Endothelial cell of umbilical vein (primary cell): ENCODE measurements at regions not wholly inside any gene's neighbourhood (a gene's known extent, or its start where the extent isn't known, plus 50 kb on each side); places are given as distances from the start of the nearest gene placed in this dataset.

Source experiments
- BruUV-seq: library from RNA; stranded (reverse); fragments of 400-500 nt; replicated peaks from 2 replicates; lab custom pipeline; 2021; lab: Mats Ljungman, UMichigan
- CTCF ChIA-PET: fragments of 300-600, 350-600 bp; sonication (Branson Sonifier 250); formaldehyde crosslinking; loops from one replicate; lab custom pipeline; 2021; ENCODE audit warnings: antibody characterized with exemption, inconsistent platforms; lab: Charles Lee
- POLR2A ChIA-PET: fragments of 300-600, 350-600 bp; sonication (Branson Sonifier 250); formaldehyde crosslinking; loops from one replicate; lab custom pipeline; 2021; ENCODE audit warnings: antibody characterized with exemption, inconsistent platforms; lab: Charles Lee
- DNase-seq: peaks from one replicate; pipeline ENCODE4 v3.0.0-alpha.2; 2011; ENCODE audit warnings: low read depth, low spot score
- FAIRE-seq: peaks from 2 replicates; lab custom pipeline; 2011; peaks lifted over from hg19 to GRCh38; lab: Jason Lieb, UNC
- H2AFZ ChIP-seq: 2 replicates; pipeline ENCODE4 v1.6.0; 2012; ENCODE audit warnings: low read depth, low read length, control low read depth, inconsistent platforms
- H3K27ac ChIP-seq: 2 replicates; pipeline ENCODE4 v1.5.1; 2011; ENCODE audit warnings: low read depth, mild to moderate bottlenecking, control low read depth, low read length, moderate library complexity; ENCODE audit not compliant: insufficient read depth
- H3K27me3 ChIP-seq, 2 experiments: 2 replicates each; pipeline versions ENCODE4 v1.6.0 to v1.6.1; 2011; ENCODE audit warnings: low read length in 2 of 2, mixed read lengths in 1 of 2; ENCODE audit not compliant: control insufficient read depth in 2 of 2, insufficient read depth in 2 of 2
- H3K36me3 ChIP-seq, 2 experiments: 2 replicates in 1 of 2; 3 replicates in 1 of 2; pipeline ENCODE4 v1.5.1; 2011; ENCODE audit warnings: low read length in 2 of 2, mild to moderate bottlenecking in 1 of 2, moderate library complexity in 1 of 2; ENCODE audit not compliant: control insufficient read depth in 2 of 2, insufficient read depth in 2 of 2; ENCODE audit errors: extremely low read depth in 1 of 2
- H3K4me1 ChIP-seq: 3 replicates; pipeline ENCODE4 v1.5.1; 2011; ENCODE audit warnings: mild to moderate bottlenecking, low read length; ENCODE audit not compliant: control insufficient read depth, insufficient read depth; ENCODE audit errors: extremely low read depth
- H3K4me2 ChIP-seq: 2 replicates; pipeline ENCODE4 v1.6.1; 2011; ENCODE audit warnings: low read length, control low read depth, mixed read lengths; ENCODE audit not compliant: insufficient read depth
- H3K4me3 ChIP-seq, 3 experiments: fragments of 200-600 bp in 1 of 3; sonication (generic), shearing (Covaris generic) in 1 of 3; replicated peaks in 1 of 3; 2 replicates each; pipeline ENCODE4 v1.5.1; 2011 to 2016; ENCODE audit warnings: control low read depth in 3 of 3, low read length in 3 of 3, mild to moderate bottlenecking in 2 of 3, inconsistent platforms in 1 of 3, low read depth in 1 of 3, moderate library complexity in 1 of 3; ENCODE audit not compliant: insufficient read depth in 1 of 3
- H3K79me2 ChIP-seq: 2 replicates; pipeline ENCODE4 v1.6.0; 2012; ENCODE audit warnings: low read length, inconsistent platforms; ENCODE audit not compliant: control insufficient read depth, insufficient read depth
- H3K9ac ChIP-seq: replicated peaks from 2 replicates; pipeline ENCODE3; 2011; ENCODE audit warnings: low read length, control low read depth; ENCODE audit not compliant: insufficient read depth; ENCODE audit errors: extremely low read depth
- H3K9me1 ChIP-seq: replicated peaks from 3 replicates; pipeline ENCODE4 v1.6.0; 2011; ENCODE audit warnings: mild to moderate bottlenecking, low read length; ENCODE audit not compliant: control insufficient read depth, insufficient read depth; ENCODE audit errors: extremely low read depth
- H3K9me3 ChIP-seq: replicated peaks from 2 replicates; pipeline ENCODE4 v1.5.1; 2012; ENCODE audit warnings: low read length, inconsistent platforms; ENCODE audit not compliant: control insufficient read depth, insufficient read depth
- H4K20me1 ChIP-seq: replicated peaks from 2 replicates; pipeline ENCODE3; 2011; ENCODE audit warnings: mild to moderate bottlenecking, low read length; ENCODE audit not compliant: control insufficient read depth, insufficient read depth; ENCODE audit errors: extremely low read depth
- EZH2 ChIP-seq: IDR thresholded peaks from 2 replicates; pipeline ENCODE4 v1.6.1; 2012; ENCODE audit warnings: borderline replicate concordance, low read depth, mild to moderate bottlenecking, moderate library complexity, low read length, inconsistent platforms; ENCODE audit not compliant: severe bottlenecking
- FOS ChIP-seq: IDR thresholded peaks from 2 replicates; pipeline ENCODE4 v1.6.1; 2011; ENCODE audit warnings: mild to moderate bottlenecking, low read length, moderate library complexity, borderline replicate concordance; ENCODE audit not compliant: insufficient read depth
- GATA2 ChIP-seq: IDR thresholded peaks from 2 replicates; pipeline ENCODE4 v1.7.0; 2011; ENCODE audit warnings: low read depth, mild to moderate bottlenecking, moderate library complexity, mixed read lengths, low read length; ENCODE audit not compliant: insufficient read length, insufficient read depth
- JUN ChIP-seq: IDR thresholded peaks from 2 replicates; pipeline ENCODE4 v1.6.1; 2011; ENCODE audit warnings: borderline replicate concordance, low read depth; ENCODE audit not compliant: insufficient read length, insufficient read depth
- MYC ChIP-seq: IDR thresholded peaks from one replicate; pipeline ENCODE4 v1.6.1; 2011; ENCODE audit warnings: mild to moderate bottlenecking, low read depth, low read length
- POLR2A ChIP-seq: IDR thresholded peaks from 2 replicates; pipeline ENCODE4 v1.6.1; 2012; ENCODE audit warnings: low read depth, mild to moderate bottlenecking, control low read depth, low read length
- POLR2AphosphoS5 ChIP-seq: IDR thresholded peaks from 2 replicates; pipeline ENCODE4 v1.6.1; 2012; ENCODE audit warnings: low read depth, mild to moderate bottlenecking, control low read depth, low read length, moderate library complexity; ENCODE audit not compliant: insufficient read depth
- dilution Hi-C: fragments of 300-500 bp; cut with MboI; formaldehyde crosslinking; loops from one replicate; pipeline ENCODE4 v1.15.0; 2019; ENCODE audit warnings: low sequenced_read_pairs; ENCODE audit not compliant: extremely low pct_ligation_motif_present
- intact Hi-C: fragments of 100-400 bp; cut with micrococcal nuclease; formaldehyde crosslinking; loops from one replicate; pipeline ENCODE4 v1.10.0; 2022
- TF ChIP-seq, protein P1 (sequence below): IDR thresholded peaks from 2 replicates; pipeline ENCODE4 v1.6.1; 2011; ENCODE audit not compliant: insufficient read depth, insufficient read length
- TF ChIP-seq, protein P2 (sequence below), 2 donors: IDR thresholded peaks; 1 replicate in 1 of 2; 2 replicates in 1 of 2; pipeline ENCODE4 v1.5.1; 2011; ENCODE audit warnings: low read length in 2 of 2, mild to moderate bottlenecking in 2 of 2, moderate library complexity in 2 of 2, control low read depth in 1 of 2, inconsistent platforms in 1 of 2, low read depth in 1 of 2; ENCODE audit not compliant: insufficient read depth in 1 of 2; ENCODE audit errors: extremely low read depth in 1 of 2

- Histone ChIP-seq H3K4me3 (no peak overlapping the region), H2AFZ (no peak overlapping the region), H3K4me2 (no peak overlapping the region), H3K9me3 (no peaks in the 10 kb centered on the region), H3K9me1 (no peaks in the 10 kb centered on the region), H3K27me3 (no peaks in the 10 kb centered on the region), H3K79me2 (no peaks in the 10 kb centered on the region), H3K36me3 (no peaks in the 10 kb centered on the region), H3K27ac (no peak overlapping the region), H3K9ac (no peak overlapping the region), H3K4me1 (no peaks in the 10 kb centered on the region), H4K20me1 (no peaks in the 10 kb centered on the region)
- dilution Hi-C loops (no loop called here), intact Hi-C loops (no loop called here)
- TF ChIP-seq GATA2 (no peak), FOS (no peak), EZH2 (no peak), POLR2A (no peak), MYC (no peak), POLR2AphosphoS5 (no peak), JUN (no peak)
- TF ChIP-seq, protein P1, sequence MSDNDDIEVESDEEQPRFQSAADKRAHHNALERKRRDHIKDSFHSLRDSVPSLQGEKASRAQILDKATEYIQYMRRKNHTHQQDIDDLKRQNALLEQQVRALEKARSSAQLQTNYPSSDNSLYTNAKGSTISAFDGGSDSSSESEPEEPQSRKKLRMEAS, result no peak
- TF ChIP-seq, protein P2, sequence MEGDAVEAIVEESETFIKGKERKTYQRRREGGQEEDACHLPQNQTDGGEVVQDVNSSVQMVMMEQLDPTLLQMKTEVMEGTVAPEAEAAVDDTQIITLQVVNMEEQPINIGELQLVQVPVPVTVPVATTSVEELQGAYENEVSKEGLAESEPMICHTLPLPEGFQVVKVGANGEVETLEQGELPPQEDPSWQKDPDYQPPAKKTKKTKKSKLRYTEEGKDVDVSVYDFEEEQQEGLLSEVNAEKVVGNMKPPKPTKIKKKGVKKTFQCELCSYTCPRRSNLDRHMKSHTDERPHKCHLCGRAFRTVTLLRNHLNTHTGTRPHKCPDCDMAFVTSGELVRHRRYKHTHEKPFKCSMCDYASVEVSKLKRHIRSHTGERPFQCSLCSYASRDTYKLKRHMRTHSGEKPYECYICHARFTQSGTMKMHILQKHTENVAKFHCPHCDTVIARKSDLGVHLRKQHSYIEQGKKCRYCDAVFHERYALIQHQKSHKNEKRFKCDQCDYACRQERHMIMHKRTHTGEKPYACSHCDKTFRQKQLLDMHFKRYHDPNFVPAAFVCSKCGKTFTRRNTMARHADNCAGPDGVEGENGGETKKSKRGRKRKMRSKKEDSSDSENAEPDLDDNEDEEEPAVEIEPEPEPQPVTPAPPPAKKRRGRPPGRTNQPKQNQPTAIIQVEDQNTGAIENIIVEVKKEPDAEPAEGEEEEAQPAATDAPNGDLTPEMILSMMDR (IDR thresholded peaks at IDR 0.05; ENCODE audit: extremely low read depth in 1 of 2, insufficient read depth in 1 of 2, low read depth in 1 of 2, low read length in 2 of 2), result no peak
- FAIRE-seq (no peak), DNase-seq (no peak)
- POLR2A ChIA-PET, result no interaction called here
- CTCF ChIA-PET, result no interaction called here
- BruUV-seq, result no TSS peak
Measured at GRCh38 chr12:13924286-13924685, 57.1 kb downstream of the GRIN2B start.
